ENCODE measurements at regions not wholly inside any gene's neighbourhood (a gene's known extent, or its start where the extent isn't known, plus 50 kb on each side); places are given as distances from the start of the nearest gene placed in this dataset.

DNA sequence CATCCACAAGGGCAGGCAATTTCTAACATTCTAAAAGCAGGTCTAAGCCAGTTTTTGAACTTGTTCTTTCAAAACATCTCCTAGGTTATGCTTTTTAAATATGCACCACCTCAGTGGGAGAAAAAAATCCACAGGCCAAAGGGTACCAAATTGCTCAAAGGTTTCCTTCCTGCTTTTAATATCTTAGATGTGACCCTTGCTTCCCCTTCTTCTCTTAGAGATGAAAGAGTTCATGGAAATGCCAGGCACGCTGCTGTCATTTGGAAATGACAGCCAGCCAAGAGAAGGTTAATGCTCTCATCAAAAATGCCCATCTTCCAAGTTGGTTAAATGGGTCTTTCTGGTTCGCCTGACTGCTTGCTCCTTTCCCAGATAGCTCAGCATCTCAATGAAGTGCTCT lies 497.1 kb downstream of the CD83 start:
- TF ChIP-seq CREB5 (CRISPR knock-in tag; IDR thresholded peaks at IDR 0.05; ENCODE audit: low read depth) (no peak), ISL1 (CRISPR knock-in tag; IDR thresholded peaks at IDR 0.05) (no peak), PPARA (CRISPR knock-in tag; IDR thresholded peaks at IDR 0.05; ENCODE audit: borderline replicate concordance) (no peak), PATZ1 (CRISPR knock-in tag; IDR thresholded peaks at IDR 0.05; ENCODE audit: borderline replicate concordance) (no peak), TOX (CRISPR knock-in tag; IDR thresholded peaks at IDR 0.05; ENCODE audit: borderline replicate concordance) (no peak), ZNF8 (CRISPR knock-in tag; IDR thresholded peaks at IDR 0.05) (no peak), SNAI2 (CRISPR knock-in tag; IDR thresholded peaks at IDR 0.05) (no peak), GLIS3 (CRISPR knock-in tag; IDR thresholded peaks at IDR 0.05) (no peak), ZC3H10 (CRISPR knock-in tag; IDR thresholded peaks at IDR 0.05) (no peak), ZNF70 (CRISPR knock-in tag; IDR thresholded peaks at IDR 0.05) (no peak), ARNTL (CRISPR knock-in tag; IDR thresholded peaks at IDR 0.05; ENCODE audit: borderline replicate concordance, low read depth) (no peak)
- TF ChIP-seq, protein P1, sequence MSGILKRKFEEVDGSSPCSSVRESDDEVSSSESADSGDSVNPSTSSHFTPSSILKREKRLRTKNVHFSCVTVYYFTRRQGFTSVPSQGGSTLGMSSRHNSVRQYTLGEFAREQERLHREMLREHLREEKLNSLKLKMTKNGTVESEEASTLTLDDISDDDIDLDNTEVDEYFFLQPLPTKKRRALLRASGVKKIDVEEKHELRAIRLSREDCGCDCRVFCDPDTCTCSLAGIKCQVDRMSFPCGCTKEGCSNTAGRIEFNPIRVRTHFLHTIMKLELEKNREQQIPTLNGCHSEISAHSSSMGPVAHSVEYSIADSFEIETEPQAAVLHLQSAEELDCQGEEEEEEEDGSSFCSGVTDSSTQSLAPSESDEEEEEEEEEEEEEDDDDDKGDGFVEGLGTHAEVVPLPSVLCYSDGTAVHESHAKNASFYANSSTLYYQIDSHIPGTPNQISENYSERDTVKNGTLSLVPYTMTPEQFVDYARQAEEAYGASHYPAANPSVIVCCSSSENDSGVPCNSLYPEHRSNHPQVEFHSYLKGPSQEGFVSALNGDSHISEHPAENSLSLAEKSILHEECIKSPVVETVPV (CRISPR knock-in tag; IDR thresholded peaks at IDR 0.05), result no peak
